COLO829 (cell line): ENCODE measurements at regions not wholly inside any gene's neighbourhood (a gene's known extent, or its start where the extent isn't known, plus 50 kb on each side); places are given as distances from the start of the nearest gene placed in this dataset.
"Not testable (repeated sequence)": the region's sequence is repeated elsewhere in the genome, so short reads cannot be mapped to it uniquely, and the experiment has no call there.

ENCODE experiments used
- DNase-seq: peaks from one replicate; pipeline ENCODE4 v3.0.0; 2012; ENCODE audit warnings: low spot score

- no peak for DNase-seq
These were observed 1252.9 kb upstream of the ACVR2A start for GRCh38 chr2:146591908-146592307.

GRCh38 chr2:146587291-146587713, 1257.5 kb upstream of the ACVR2A start:
- no peak for DNase-seq

GRCh38 chr2:146584316-146584715, 1260.5 kb upstream of the ACVR2A start:
- no peak for DNase-seq

GRCh38 chr2:146579147-146579930, 1265.5 kb upstream of the ACVR2A start:
- DNase-seq, result peak; percentile 77

GRCh38 chr2:146576339-146577111, 1268.3 kb upstream of the ACVR2A start:
- peak; percentile 58 for DNase-seq

- no peak for DNase-seq
These were observed 1272.2 kb upstream of the ACVR2A start for GRCh38 chr2:146572598-146572997.

GRCh38 chr2:146561996-146562395, 1282.8 kb upstream of the ACVR2A start:
- no peak for DNase-seq

- DNase-seq, result no peak
These were observed 1297.6 kb upstream of the ACVR2A start for GRCh38 chr2:146547236-146547635.

GRCh38 chr2:146544701-146545100, 1300.1 kb upstream of the ACVR2A start:
- no peak for DNase-seq

GRCh38 chr2:146541896-146542295, 1302.9 kb upstream of the ACVR2A start:
- no peak for DNase-seq

- DNase-seq, result no peak
These were observed 1304.4 kb upstream of the ACVR2A start for GRCh38 chr2:146540271-146540932.

GRCh38 chr2:146539739-146540138, 1305.1 kb upstream of the ACVR2A start:
- not testable (repeated sequence) for DNase-seq

GRCh38 chr2:146537477-146537876, 1307.4 kb upstream of the ACVR2A start:
- DNase-seq, result no peak

- no peak for DNase-seq
These were observed 1312.2 kb upstream of the ACVR2A start for GRCh38 chr2:146532509-146533147.

GRCh38 chr2:146532009-146532408, 1312.8 kb upstream of the ACVR2A start:
- no peak for DNase-seq

GRCh38 chr2:146530886-146531285, 1313.9 kb upstream of the ACVR2A start:
- DNase-seq, result no peak

- DNase-seq, result no peak
These were observed 1317.7 kb upstream of the ACVR2A start for GRCh38 chr2:146527166-146527565.

- DNase-seq, result peak; percentile 2
These were observed 1321.6 kb upstream of the ACVR2A start for GRCh38 chr2:146523196-146523595.

- no peak for DNase-seq
These were observed 1338.0 kb upstream of the ACVR2A start for GRCh38 chr2:146506851-146507250.

- no peak for DNase-seq
These were observed 1341.5 kb upstream of the ACVR2A start for GRCh38 chr2:146503366-146503765.

- DNase-seq, result no peak
These were observed 1348.6 kb upstream of the ACVR2A start for GRCh38 chr2:146496248-146496647.

- no peak for DNase-seq
These were observed 1355.4 kb upstream of the ACVR2A start for GRCh38 chr2:146489386-146489785.
